GM12878 (cell line): ENCODE measurements at regions not wholly inside any gene's neighbourhood (a gene's known extent, or its start where the extent isn't known, plus 50 kb on each side); places are given as distances from the start of the nearest gene placed in this dataset.

ENCODE experiments used
- ATAC-seq: fragments of 200-7000 bp; cut with Tn5 transposase; 3 replicates; pipeline ENCODE4 v1.9.1; 2020; ENCODE audit warnings: mild to moderate bottlenecking, moderate library complexity
- BruUV-seq: library from RNA; stranded (reverse); fragments of 400-500 nt; replicated peaks from 2 replicates; lab custom pipeline; 2021; lab: Mats Ljungman, UMichigan
- CTCF ChIA-PET: fragments of 300-600 bp; sonication (Branson Sonifier 250); formaldehyde crosslinking; extraction: SDS; loops from one replicate; lab custom pipeline; 2021; ENCODE audit warnings: inconsistent platforms; lab: Yijun Ruan, JAX
- POLR2A ChIA-PET: fragments of 350-600 bp; formaldehyde crosslinking; extraction: SDS; loops from one replicate; lab custom pipeline; 2021; ENCODE audit warnings: inconsistent platforms; lab: Charles Lee
- RAD21 ChIA-PET: fragments of 300-600 bp; sonication (Branson Sonifier 250); formaldehyde crosslinking; loops from one replicate; lab custom pipeline; 2023; ENCODE audit warnings: antibody characterized with exemption; ENCODE audit not compliant: unreplicated experiment; lab: Charles Lee
- SMC1A ChIA-PET: fragments of 300-600 bp; sonication (Branson Sonifier 250); formaldehyde crosslinking; loops from one replicate; lab custom pipeline; 2023; ENCODE audit not compliant: unreplicated experiment, uncharacterized antibody; lab: Charles Lee
- DNase-seq: peaks from one replicate; pipeline ENCODE4 v3.0.0-alpha.2; 2011; ENCODE audit warnings: low read depth, low spot score
- FAIRE-seq: peaks from 3 replicates; lab custom pipeline; 2011; peaks lifted over from hg19 to GRCh38; lab: Jason Lieb, UNC
- H2AFZ ChIP-seq: 2 replicates; pipeline ENCODE4 v1.6.0; 2011; ENCODE audit warnings: low read depth, low read length, control low read depth; ENCODE audit not compliant: control insufficient read depth
- H3K27ac ChIP-seq: 2 replicates; pipeline ENCODE4 v1.5.1; 2011; ENCODE audit warnings: control low read depth; ENCODE audit not compliant: control insufficient read depth, insufficient read depth
- H3K27me3 ChIP-seq, 2 experiments: replicated peaks in 1 of 2; 2 replicates each; pipeline versions ENCODE4 v1.6.0 to v1.6.1; 2011; ENCODE audit warnings: low read length in 1 of 2; ENCODE audit not compliant: control insufficient read depth in 2 of 2, insufficient read depth in 2 of 2
- H3K36me3 ChIP-seq, 2 experiments: 2 replicates each; pipeline ENCODE4 v1.5.1; 2011; ENCODE audit warnings: low read length in 1 of 2; ENCODE audit not compliant: control insufficient read depth in 2 of 2, insufficient read depth in 2 of 2
- H3K4me1 ChIP-seq: 2 replicates; pipeline ENCODE4 v1.6.1; 2011; ENCODE audit warnings: mild to moderate bottlenecking, low read length, moderate library complexity, mixed read lengths; ENCODE audit not compliant: control insufficient read depth, insufficient read depth
- H3K4me2 ChIP-seq: 2 replicates; pipeline ENCODE4 v1.6.0; 2011; ENCODE audit warnings: control low read depth; ENCODE audit not compliant: control insufficient read depth, insufficient read depth
- H3K4me3 ChIP-seq: fragments of 200-600 bp; sonication (generic); 2 replicates; pipeline ENCODE4 v1.5.1; 2016
- H3K79me2 ChIP-seq: 2 replicates; pipeline ENCODE4 v1.6.0; 2011; ENCODE audit warnings: low read length; ENCODE audit not compliant: control insufficient read depth, insufficient read depth
- H3K9ac ChIP-seq: 2 replicates; pipeline ENCODE4 v1.8.0; 2011; ENCODE audit warnings: low read length, control low read depth, mixed read lengths; ENCODE audit not compliant: control insufficient read depth, insufficient read depth
- H3K9me3 ChIP-seq: replicated peaks from 3 replicates; pipeline ENCODE4 v1.5.1; 2011; ENCODE audit warnings: mild to moderate bottlenecking, low read length; ENCODE audit not compliant: control insufficient read depth, insufficient read depth
- H4K20me1 ChIP-seq: 2 replicates; pipeline ENCODE4 v1.6.0; 2011; ENCODE audit not compliant: control insufficient read depth, insufficient read depth
- DPF2 ChIP-seq: fragments of 450-650 bp; IDR thresholded peaks from 2 replicates; pipeline ENCODE4 v1.6.1; 2017; ENCODE audit warnings: mild to moderate bottlenecking
- IKZF1 ChIP-seq: fragments of 450-650 bp; conservative IDR thresholded peaks from 2 replicates; pipeline ENCODE4 v1.6.1; 2017; ENCODE audit warnings: antibody characterized with exemption, mild to moderate bottlenecking
- IKZF2 ChIP-seq, 2 experiments: fragments of 450-650 bp; IDR thresholded peaks; 2 replicates each; pipeline ENCODE4 v1.6.1; 2017; ENCODE audit warnings: mild to moderate bottlenecking in 2 of 2, moderate library complexity in 2 of 2
- NFYA ChIP-seq: IDR thresholded peaks from 2 replicates; pipeline ENCODE4 v1.6.1; 2011; ENCODE audit warnings: low read depth, mild to moderate bottlenecking, low read length, improper control_type of control experiment, borderline replicate concordance
- NRF1 ChIP-seq: conservative IDR thresholded peaks from 2 replicates; pipeline ENCODE4 v1.6.1; 2011; ENCODE audit warnings: mild to moderate bottlenecking, low read depth, low read length, improper control_type of control experiment
- SKIL ChIP-seq: fragments of 450-650 bp; IDR thresholded peaks from 2 replicates; pipeline ENCODE4 v1.6.1; 2017; ENCODE audit warnings: mild to moderate bottlenecking, low read depth, inconsistent platforms; ENCODE audit not compliant: poor library complexity, severe bottlenecking
- SMC3 ChIP-seq: IDR thresholded peaks from 2 replicates; pipeline ENCODE4 v1.6.1; 2011; ENCODE audit warnings: low read length, improper control_type of control experiment, borderline replicate concordance
- ZNF384 ChIP-seq: IDR thresholded peaks from 2 replicates; pipeline ENCODE4 v1.6.1; 2012; ENCODE audit warnings: low read depth, mild to moderate bottlenecking, low read length, improper control_type of control experiment, borderline replicate concordance
- whole genome bisulfite sequencing: methylation state at CpG from one replicate; pipeline ENCODE4 v1.1.6; 2016; ENCODE audit warnings: low lambda C conversion rate; ENCODE audit not compliant: insufficient replicate concordance, insufficient coverage; ENCODE audit errors: missing lambda C conversion rate; 5-methylcytosine and 5-hydroxymethylcytosine counted together
- in situ Hi-C: fragments of 300-500 bp; cut with MboI; formaldehyde crosslinking; loops from 9 replicates; pipeline ENCODE4 v1.14.3; 2018; ENCODE audit warnings: mixed read lengths
- intact Hi-C: fragments of 100-400 bp; cut with micrococcal nuclease; formaldehyde crosslinking; loops from one replicate; pipeline ENCODE4 v1.14.2; 2022; ENCODE audit not compliant: unreplicated experiment

- H3K9ac ChIP-seq = no peak overlapping the region
- peaks cover 5% of the 10 kb centered on the region; the same call in 1 of the 3 replicates for H3K9me3 ChIP-seq
- TF ChIP-seq DPF2 (0 out of 2 replicates have a peak, but pooled peaks have one; percentile 11), NRF1 (no peak), ZNF384 (no peak), SKIL (peak; percentile 38), IKZF2 (IDR thresholded peaks at IDR 0.05) (peak in 1 of 2 experiments; percentile 26; a peak in 1 of 4 replicates), IKZF1 (peak; percentile 49), SMC3 (no peak), NFYA (no peak)
- TF ChIP-seq, all 136 proteins: peak for 4
- Histone ChIP-seq H3K4me1 (peaks cover 12% of the 10 kb centered on the region), H4K20me1 (no peaks in the 10 kb centered on the region), H3K36me3 (no peaks in the 10 kb centered on the region), H3K79me2 (no peaks in the 10 kb centered on the region), H3K27me3 (no peaks in the 10 kb centered on the region), H3K4me2 (no peak overlapping the region), H3K27ac (no peak overlapping the region), H2AFZ (no peak overlapping the region), H3K4me3 (no peak overlapping the region)
- RAD21 ChIA-PET = interaction anchor here (1.0 to 1.4 kb wide), 3 partner anchors 10 to 53 kb away, joined by 3 read pairs; no protein-coding TSS in a partner anchor
- no TSS peak for BruUV-seq
- POLR2A ChIA-PET = interaction anchor here (1.0 to 1.9 kb wide), 3 partner anchors 9 to 18 kb away, joined by 4 to 6 read pairs (median 4); no protein-coding TSS in a partner anchor
- no peak for ATAC-seq
- no peak for DNase-seq
- 65% methylated on average over 5 of the region's 5 CpGs for WGBS
- in situ Hi-C loops = no loop called here
- intact Hi-C loops = no loop called here
- FAIRE-seq = no peak
- SMC1A ChIA-PET = interaction anchor here (0.8 to 4.6 kb wide), 3 partner anchors 12 to 21 kb away, joined by 3 to 28 read pairs (median 3); no protein-coding TSS in a partner anchor
- CTCF ChIA-PET = interaction anchor here (1.0 to 2.4 kb wide), 2 partner anchors 10 to 12 kb away, joined by 3 to 6 read pairs; no protein-coding TSS in a partner anchor
These were observed 54.9 kb upstream of the RUNX3 start for GRCh38 chr1:24984800-24985522.
